ENCODE measurements at regions not wholly inside any gene's neighbourhood (a gene's known extent, or its start where the extent isn't known, plus 50 kb on each side); places are given as distances from the start of the nearest gene placed in this dataset.
"Not testable (repeated sequence)": the region's sequence is repeated elsewhere in the genome, so short reads cannot be mapped to it uniquely, and the experiment has no call there.

DNA sequence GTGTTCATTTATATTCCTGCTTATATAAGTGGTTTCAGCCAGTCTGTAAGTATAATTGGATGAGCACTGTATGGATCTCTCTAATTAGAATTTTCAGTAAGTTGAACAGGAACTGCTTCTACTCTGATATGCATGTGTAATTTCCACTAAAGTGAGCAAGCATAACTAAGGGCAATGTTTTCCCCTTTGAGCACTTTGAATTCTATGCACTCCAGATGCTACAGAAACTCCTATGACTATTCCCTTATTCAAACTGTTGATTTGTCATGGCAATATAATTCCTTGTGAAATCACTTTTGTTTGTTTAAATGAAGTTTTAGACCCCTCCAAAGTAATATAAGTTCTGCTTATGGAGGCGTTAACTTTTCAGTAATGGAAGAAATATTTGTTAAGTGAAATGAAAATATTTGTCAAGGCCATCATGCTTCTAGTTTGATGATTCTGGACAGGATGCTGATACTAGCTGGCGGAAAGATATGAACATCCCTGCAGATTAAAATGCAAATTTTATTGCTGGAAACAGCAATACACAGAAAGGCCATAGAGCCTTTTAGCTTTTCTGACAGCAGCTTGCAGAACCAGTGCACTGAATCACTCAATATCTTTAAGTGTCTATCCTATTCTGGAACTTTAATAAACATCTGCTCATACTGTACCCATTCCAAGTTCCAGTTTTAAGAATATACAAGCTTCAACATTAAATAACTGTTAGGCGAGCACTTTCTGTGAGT lies 1460.8 kb downstream of the RAPGEF2 start:
- CTCF ChIA-PET, result no interaction called here
- POLR2A ChIA-PET, result no interaction called here
- no peak for DNase-seq (ENCODE audit: extremely low spot score)
- TF ChIP-seq CTCF (IDR thresholded peaks at IDR 0.05; ENCODE audit: control extremely low read depth, extremely low read depth, low read depth, missing control alignments), result no peak

DNA sequence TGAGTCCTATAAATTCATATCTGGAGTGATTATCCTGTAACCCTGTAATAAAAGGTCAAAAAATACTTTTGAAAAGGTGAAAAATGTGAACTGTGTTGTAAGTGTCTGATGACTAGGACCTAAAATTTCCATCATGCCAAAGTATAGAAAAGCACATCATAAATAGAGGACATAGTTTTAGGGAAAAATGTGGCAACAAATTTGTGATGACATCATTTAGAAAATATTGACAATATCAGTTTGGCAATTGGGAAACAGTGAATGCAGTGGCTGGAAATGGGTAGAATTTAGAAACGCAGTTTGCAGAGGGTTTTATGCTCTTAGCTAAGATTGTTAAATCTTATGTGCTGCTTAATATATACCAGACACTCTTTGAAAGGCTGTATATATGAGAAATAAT lies 1464.8 kb downstream of the RAPGEF2 start:
- TF ChIP-seq CTCF (IDR thresholded peaks at IDR 0.05; ENCODE audit: control extremely low read depth, extremely low read depth, low read depth, missing control alignments), result no peak
- ChIA-PET POLR2A (no interaction called here), CTCF (no interaction called here)
- DNase-seq (ENCODE audit: extremely low spot score), result no peak

DNA sequence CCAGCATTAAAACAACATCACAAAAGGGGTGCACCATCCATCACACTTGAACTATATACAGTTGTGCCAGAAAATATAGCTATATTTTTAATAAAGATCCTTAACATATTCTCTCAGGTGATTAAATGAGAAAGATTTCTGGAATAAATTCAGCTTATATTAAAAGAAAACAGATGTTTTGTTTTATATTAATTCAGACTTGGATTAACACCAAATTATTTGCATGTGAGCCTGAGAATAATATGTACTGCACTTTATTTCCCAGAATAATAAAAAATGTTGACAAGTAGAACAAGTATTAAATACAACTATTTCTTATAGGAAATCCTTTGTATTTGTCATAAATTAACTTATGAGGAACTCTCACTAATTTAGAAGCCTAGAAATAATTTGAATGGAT lies 1467.4 kb downstream of the RAPGEF2 start:
- ChIA-PET CTCF (no interaction called here), POLR2A (no interaction called here)
- no peak for TF ChIP-seq CTCF (IDR thresholded peaks at IDR 0.05; ENCODE audit: control extremely low read depth, extremely low read depth, low read depth, missing control alignments)
- no peak for DNase-seq (ENCODE audit: extremely low spot score)

DNA sequence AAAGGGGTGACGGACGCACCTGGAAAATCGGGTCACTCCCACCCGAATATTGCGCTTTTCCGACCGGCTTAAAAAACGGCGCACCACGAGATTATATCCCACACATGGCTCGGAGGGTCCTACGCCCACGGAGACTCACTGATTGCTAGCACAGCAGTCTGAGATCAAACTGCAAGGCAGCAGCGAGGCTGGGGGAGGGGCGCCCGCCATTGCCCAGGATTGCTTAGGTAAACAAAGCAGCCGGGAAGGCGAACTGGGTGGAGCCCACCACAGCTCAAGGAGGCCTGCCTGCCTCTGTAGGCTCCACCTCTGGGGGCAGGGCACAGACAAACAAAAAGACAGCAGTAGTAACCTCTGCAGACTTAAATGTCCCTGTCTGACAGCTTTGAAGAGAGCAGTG lies 1471.4 kb downstream of the RAPGEF2 start:
- DNase-seq (ENCODE audit: extremely low spot score); POLR2A ChIA-PET; CTCF ChIA-PET: not testable (repeated sequence)

- DNase-seq (ENCODE audit: extremely low spot score), result no peak
- TF ChIP-seq CTCF (IDR thresholded peaks at IDR 0.05; ENCODE audit: control extremely low read depth, extremely low read depth, low read depth, missing control alignments), result no peak
- ChIA-PET POLR2A (no interaction called here), CTCF (interaction anchor here (1.8 kb wide), 1 partner anchor 14 kb away, joined by 6 read pairs; no protein-coding TSS in a partner anchor)
Observed at GRCh38 chr4:160580581-160580980, 1477.7 kb downstream of the RAPGEF2 start.

DNA sequence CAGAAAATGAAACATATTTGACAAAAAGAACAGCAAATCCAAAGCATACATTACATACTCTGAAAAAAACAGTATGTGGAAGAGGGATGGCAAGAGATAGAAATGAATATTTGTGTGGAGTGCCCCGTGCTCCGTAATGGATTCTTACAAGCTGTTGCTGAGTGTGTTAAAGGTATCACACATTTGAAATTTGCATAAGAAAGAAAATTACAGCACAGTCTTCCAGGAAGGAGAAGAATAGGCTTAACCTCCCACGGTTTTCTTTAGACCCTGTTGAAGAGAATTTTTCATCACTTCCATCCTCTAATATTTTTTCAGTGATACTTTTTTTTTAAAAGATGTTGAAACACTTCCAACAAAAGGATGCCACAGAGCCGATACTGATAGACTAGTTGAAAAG lies 1489.4 kb downstream of the RAPGEF2 start:
- CTCF ChIA-PET, result interaction anchor here (1.0 kb wide), 1 partner anchor 16 kb away, joined by 3 read pairs; no protein-coding TSS in a partner anchor
- POLR2A ChIA-PET, result no interaction called here
- TF ChIP-seq CTCF (IDR thresholded peaks at IDR 0.05; ENCODE audit: control extremely low read depth, extremely low read depth, low read depth, missing control alignments), result no peak
- no peak for DNase-seq (ENCODE audit: extremely low spot score)

- POLR2A ChIA-PET, result no interaction called here
- no peak for DNase-seq (ENCODE audit: extremely low spot score)
- no peak for TF ChIP-seq CTCF (IDR thresholded peaks at IDR 0.05; ENCODE audit: control extremely low read depth, extremely low read depth, low read depth, missing control alignments)
- CTCF ChIA-PET, result no interaction called here
Observed at GRCh38 chr4:160595646-160596045, 1492.8 kb downstream of the RAPGEF2 start.
